Breast epithelium (tissue), 3 donors: ENCODE measurements at regions not wholly inside any gene's neighbourhood (a gene's known extent, or its start where the extent isn't known, plus 50 kb on each side); places are given as distances from the start of the nearest gene placed in this dataset.

Experiments used
- CTCF ChIP-seq, 3 donors: fragments of 450-650 bp; IDR thresholded peaks; one replicate each; pipeline ENCODE4 v1.5.1; 2016 to 2017; ENCODE audit warnings: antibody characterized with exemption in 3 of 3, mild to moderate bottlenecking in 3 of 3, moderate library complexity in 3 of 3
- POLR2A ChIP-seq: fragments of 450-650 bp; IDR thresholded peaks from one replicate; pipeline ENCODE4 v1.6.1; 2016; ENCODE audit warnings: antibody characterized with exemption, mild to moderate bottlenecking, moderate library complexity
- POLR2AphosphoS5 ChIP-seq, 3 donors: sonication (generic); formaldehyde crosslinking; IDR thresholded peaks; one replicate each; pipeline ENCODE4 v1.6.1; 2017; ENCODE audit warnings: antibody characterized with exemption in 3 of 3

DNA sequence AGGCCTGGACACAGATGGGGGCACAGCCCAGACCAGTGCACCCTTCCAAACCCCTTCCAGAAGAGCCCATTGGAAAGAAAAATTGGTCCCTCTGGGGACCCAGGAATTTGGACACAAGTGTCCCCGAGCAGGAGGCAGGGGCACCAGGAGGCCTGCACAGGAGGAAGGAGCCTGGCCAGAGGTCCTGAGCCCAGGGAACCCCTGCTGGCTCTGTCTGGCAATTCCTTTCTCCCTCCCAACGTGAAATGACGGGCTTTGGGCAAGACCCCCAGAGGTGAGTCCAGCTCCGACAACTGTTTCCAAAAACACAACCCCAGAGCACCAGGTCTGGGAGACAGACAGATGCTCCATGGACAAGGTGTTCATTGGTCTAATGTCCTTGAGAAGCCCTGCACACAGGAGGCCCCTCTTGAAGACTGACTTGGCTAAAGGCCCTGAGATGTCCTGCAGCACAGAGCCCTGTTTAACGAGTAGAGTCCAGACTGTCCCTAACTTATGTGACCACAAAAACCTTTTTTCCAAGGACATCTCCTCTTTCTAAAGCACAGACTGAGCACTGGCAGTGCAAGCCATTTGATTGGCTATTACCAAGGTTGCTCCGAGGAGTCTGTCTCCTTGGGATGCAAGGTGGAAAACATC is 150.7 kb downstream of the OAT start:
- TF ChIP-seq CTCF (IDR thresholded peaks at IDR 0.05) (no peak), POLR2A (no peak), POLR2AphosphoS5 (IDR thresholded peaks at IDR 0.05) (no peak)
